ENCODE measurements at regions not wholly inside any gene's neighbourhood (a gene's known extent, or its start where the extent isn't known, plus 50 kb on each side); places are given as distances from the start of the nearest gene placed in this dataset.

- no peak for TF ChIP-seq EZH2 (IDR thresholded peaks at IDR 0.05; ENCODE audit: insufficient read depth, poor library complexity, severe bottlenecking)
- no peak for TF ChIP-seq EZH2phosphoT487 (IDR thresholded peaks at IDR 0.05; ENCODE audit: insufficient read depth, low read depth)
Measured at GRCh38 chr4:25590171-25590570, 65.5 kb upstream of the SLC34A2 start.

Measured in GM23248 (cell line).